ENCODE measurements at regions not wholly inside any gene's neighbourhood (a gene's known extent, or its start where the extent isn't known, plus 50 kb on each side); places are given as distances from the start of the nearest gene placed in this dataset.

GRCh38 chr13:95502216-95502615, 50.3 kb upstream of the CLDN10 start:
- TF ChIP-seq CTCF (IDR thresholded peaks at IDR 0.05; ENCODE audit: low read length, missing control alignments): no peak
- DNase-seq (ENCODE audit: low read depth): no peak
- no peak overlapping the region for H3K4me3 ChIP-seq (replicated peaks; ENCODE audit: low read depth, low read length)

All from fibroblast of pulmonary artery (primary cell).